ENCODE measurements at regions not wholly inside any gene's neighbourhood (a gene's known extent, or its start where the extent isn't known, plus 50 kb on each side); places are given as distances from the start of the nearest gene placed in this dataset.
"Not testable (repeated sequence)": the region's sequence is repeated elsewhere in the genome, so short reads cannot be mapped to it uniquely, and the experiment has no call there.

DNA sequence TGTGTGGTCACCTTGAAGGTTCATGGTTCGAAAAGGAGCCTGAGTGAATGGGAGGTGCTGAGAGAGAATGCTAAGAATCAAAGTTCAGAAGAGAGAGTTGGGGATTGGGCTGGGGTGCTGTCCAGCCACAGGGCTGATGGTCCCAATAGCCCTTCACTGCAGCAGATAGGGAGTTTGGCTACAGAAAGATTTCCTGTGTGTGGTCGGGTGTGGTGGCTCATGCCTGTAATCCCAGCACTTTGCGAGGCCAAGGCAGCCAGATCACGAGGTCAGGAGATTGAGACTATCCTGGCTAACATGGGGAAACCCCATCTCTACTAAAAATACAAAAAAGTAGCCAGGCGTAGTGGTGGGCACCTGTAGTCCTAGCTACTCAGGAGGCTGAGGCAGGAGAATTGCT, 547.5 kb downstream of the MN1 start:
- TF ChIP-seq EZH2phosphoT487 (IDR thresholded peaks at IDR 0.05; ENCODE audit: low read length) = not testable (repeated sequence)
- TF ChIP-seq, protein P1, sequence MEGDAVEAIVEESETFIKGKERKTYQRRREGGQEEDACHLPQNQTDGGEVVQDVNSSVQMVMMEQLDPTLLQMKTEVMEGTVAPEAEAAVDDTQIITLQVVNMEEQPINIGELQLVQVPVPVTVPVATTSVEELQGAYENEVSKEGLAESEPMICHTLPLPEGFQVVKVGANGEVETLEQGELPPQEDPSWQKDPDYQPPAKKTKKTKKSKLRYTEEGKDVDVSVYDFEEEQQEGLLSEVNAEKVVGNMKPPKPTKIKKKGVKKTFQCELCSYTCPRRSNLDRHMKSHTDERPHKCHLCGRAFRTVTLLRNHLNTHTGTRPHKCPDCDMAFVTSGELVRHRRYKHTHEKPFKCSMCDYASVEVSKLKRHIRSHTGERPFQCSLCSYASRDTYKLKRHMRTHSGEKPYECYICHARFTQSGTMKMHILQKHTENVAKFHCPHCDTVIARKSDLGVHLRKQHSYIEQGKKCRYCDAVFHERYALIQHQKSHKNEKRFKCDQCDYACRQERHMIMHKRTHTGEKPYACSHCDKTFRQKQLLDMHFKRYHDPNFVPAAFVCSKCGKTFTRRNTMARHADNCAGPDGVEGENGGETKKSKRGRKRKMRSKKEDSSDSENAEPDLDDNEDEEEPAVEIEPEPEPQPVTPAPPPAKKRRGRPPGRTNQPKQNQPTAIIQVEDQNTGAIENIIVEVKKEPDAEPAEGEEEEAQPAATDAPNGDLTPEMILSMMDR (IDR thresholded peaks at IDR 0.05; ENCODE audit: low read length) = not testable (repeated sequence)

All from MM.1S (cell line).